Neural progenitor cell (in vitro differentiated cells): ENCODE measurements at regions not wholly inside any gene's neighbourhood (a gene's known extent, or its start where the extent isn't known, plus 50 kb on each side); places are given as distances from the start of the nearest gene placed in this dataset.

Experiments used
- EZH2 ChIP-seq: fragments of 200-600 bp; sonication (generic); IDR thresholded peaks from 2 replicates; pipeline ENCODE4 v1.6.1; 2017; ENCODE audit warnings: antibody characterized with exemption, mild to moderate bottlenecking, moderate library complexity
- EZH2phosphoT487 ChIP-seq: fragments of 200-600 bp; sonication (generic); IDR thresholded peaks from 2 replicates; pipeline ENCODE4 v1.6.1; 2017; ENCODE audit warnings: antibody characterized with exemption
- TF ChIP-seq, protein P1 (sequence below): fragments of 200-600 bp; sonication (generic); IDR thresholded peaks from 2 replicates; pipeline ENCODE4 v1.5.1; 2017; ENCODE audit warnings: antibody characterized with exemption, mild to moderate bottlenecking

DNA sequence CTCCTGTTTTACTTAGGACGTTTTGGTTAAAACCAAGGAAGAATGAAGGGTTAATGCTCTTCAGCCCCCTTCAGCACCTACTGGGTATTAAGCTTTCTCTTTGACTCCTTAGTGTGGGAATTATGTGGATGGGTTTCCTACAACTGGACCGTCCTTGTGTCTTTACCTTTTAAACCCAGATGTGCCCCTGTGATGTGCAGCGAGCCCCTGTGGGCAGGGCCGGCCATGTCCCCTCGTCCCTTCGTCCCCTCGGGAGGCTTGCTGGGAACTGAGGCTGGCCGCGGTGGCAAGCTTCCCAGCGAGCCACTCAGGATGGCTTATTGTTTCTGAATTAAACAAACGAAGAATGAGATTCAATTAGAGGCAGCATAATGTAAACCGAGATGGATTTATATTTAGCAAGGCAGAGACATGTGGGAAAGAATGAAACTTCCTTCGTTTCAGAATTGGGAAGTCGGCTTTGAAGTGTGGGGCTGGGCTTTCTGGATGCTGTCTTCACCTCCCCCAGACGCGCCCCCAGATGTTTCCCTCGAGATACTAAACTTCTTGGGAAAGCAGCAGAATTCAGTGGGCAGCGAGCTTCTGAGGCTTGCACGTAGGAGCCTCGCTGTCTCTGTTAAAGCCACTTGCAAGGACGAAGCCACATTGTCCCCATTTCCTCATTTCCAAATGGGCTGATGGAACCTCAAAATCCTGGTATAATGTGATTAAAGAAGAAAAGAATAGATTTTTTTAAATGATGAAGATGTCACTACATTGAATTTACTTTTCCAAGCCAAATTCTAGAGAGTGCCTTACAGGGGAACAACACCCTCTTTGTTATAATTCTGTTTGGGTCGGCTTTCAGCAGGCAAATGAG is 146.0 kb downstream of the VAPA start:
- TF ChIP-seq, protein P1, sequence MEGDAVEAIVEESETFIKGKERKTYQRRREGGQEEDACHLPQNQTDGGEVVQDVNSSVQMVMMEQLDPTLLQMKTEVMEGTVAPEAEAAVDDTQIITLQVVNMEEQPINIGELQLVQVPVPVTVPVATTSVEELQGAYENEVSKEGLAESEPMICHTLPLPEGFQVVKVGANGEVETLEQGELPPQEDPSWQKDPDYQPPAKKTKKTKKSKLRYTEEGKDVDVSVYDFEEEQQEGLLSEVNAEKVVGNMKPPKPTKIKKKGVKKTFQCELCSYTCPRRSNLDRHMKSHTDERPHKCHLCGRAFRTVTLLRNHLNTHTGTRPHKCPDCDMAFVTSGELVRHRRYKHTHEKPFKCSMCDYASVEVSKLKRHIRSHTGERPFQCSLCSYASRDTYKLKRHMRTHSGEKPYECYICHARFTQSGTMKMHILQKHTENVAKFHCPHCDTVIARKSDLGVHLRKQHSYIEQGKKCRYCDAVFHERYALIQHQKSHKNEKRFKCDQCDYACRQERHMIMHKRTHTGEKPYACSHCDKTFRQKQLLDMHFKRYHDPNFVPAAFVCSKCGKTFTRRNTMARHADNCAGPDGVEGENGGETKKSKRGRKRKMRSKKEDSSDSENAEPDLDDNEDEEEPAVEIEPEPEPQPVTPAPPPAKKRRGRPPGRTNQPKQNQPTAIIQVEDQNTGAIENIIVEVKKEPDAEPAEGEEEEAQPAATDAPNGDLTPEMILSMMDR, result no peak
- TF ChIP-seq EZH2 (no peak), EZH2phosphoT487 (no peak)
